ENCODE measurements at regions not wholly inside any gene's neighbourhood (a gene's known extent, or its start where the extent isn't known, plus 50 kb on each side); places are given as distances from the start of the nearest gene placed in this dataset.

GRCh38 chr9:31146485-31147166 lies 1237.8 kb upstream of the ACO1 start (continued):
- TF ChIP-seq POU5F1 (IDR thresholded peaks at IDR 0.05; ENCODE audit: low read depth, low read length), result no peak
- TF ChIP-seq CBX8 (IDR thresholded peaks at IDR 0.05; ENCODE audit: borderline replicate concordance, low read depth, low read length), result no peak
- no peak for TF ChIP-seq CBX5 (IDR thresholded peaks at IDR 0.05; ENCODE audit: low read depth, low read length)
- TF ChIP-seq HDAC2 (IDR thresholded peaks at IDR 0.05; ENCODE audit: borderline replicate concordance in 1 of 2, low read depth in 2 of 2, low read length in 2 of 2), result no peak
- no peak for TF ChIP-seq SP1 (IDR thresholded peaks at IDR 0.05; ENCODE audit: low read depth, low read length)
- TF ChIP-seq SIX5 (IDR thresholded peaks at IDR 0.05; ENCODE audit: low read depth, low read length), result no peak
